Prostate gland (tissue), 2 donors: ENCODE measurements at regions not wholly inside any gene's neighbourhood (a gene's known extent, or its start where the extent isn't known, plus 50 kb on each side); places are given as distances from the start of the nearest gene placed in this dataset.

Source experiments
- CTCF ChIP-seq, 4 experiments: fragments of 200-600 bp in 2 of 4; fragments of 450-650 bp in 2 of 4; sonication (generic) in 2 of 4; IDR thresholded peaks; 1 replicate in 3 of 4; 2 replicates in 1 of 4; pipeline ENCODE4 v1.5.1; 2016 to 2019; ENCODE audit warnings: antibody characterized with exemption in 4 of 4, mild to moderate bottlenecking in 2 of 4, moderate library complexity in 2 of 4
- POLR2A ChIP-seq: fragments of 450-650 bp; IDR thresholded peaks from one replicate; pipeline ENCODE4 v1.6.1; 2016; ENCODE audit warnings: antibody characterized with exemption, mild to moderate bottlenecking
- POLR2AphosphoS5 ChIP-seq: sonication (generic); formaldehyde crosslinking; IDR thresholded peaks from one replicate; pipeline ENCODE4 v1.6.1; 2017; ENCODE audit warnings: antibody characterized with exemption

GRCh38 chr6:112760831-112761230, 413.7 kb downstream of the RFPL4B start:
- no peak for TF ChIP-seq CTCF (IDR thresholded peaks at IDR 0.05)
- no peak for TF ChIP-seq POLR2A
- TF ChIP-seq POLR2AphosphoS5: no peak
